PFSK-1 (cell line): ENCODE measurements at regions not wholly inside any gene's neighbourhood (a gene's known extent, or its start where the extent isn't known, plus 50 kb on each side); places are given as distances from the start of the nearest gene placed in this dataset.

Source experiments
- FOXP2 ChIP-seq: optimal IDR thresholded peaks from 2 replicates; pipeline ENCODE3; 2011; ENCODE audit warnings: borderline replicate concordance, control low read depth, inconsistent platforms; ENCODE audit not compliant: insufficient read depth; ENCODE audit errors: extremely low read length, extremely low read depth
- POLR2AphosphoS5 ChIP-seq: IDR thresholded peaks from 2 replicates; pipeline ENCODE4 v1.6.1; 2012; ENCODE audit warnings: low read depth, mild to moderate bottlenecking, control low read depth, low read length, moderate library complexity
- REST ChIP-seq, 2 experiments: IDR thresholded peaks; 2 replicates each; pipeline versions ENCODE4 v1.6.1 to v1.8.0; 2011 to 2012; ENCODE audit warnings: low read depth in 2 of 2, low read length in 2 of 2, control low read depth in 1 of 2, inconsistent platforms in 1 of 2, mild to moderate bottlenecking in 1 of 2, moderate library complexity in 1 of 2; ENCODE audit not compliant: insufficient read depth in 1 of 2
- SIN3A ChIP-seq: IDR thresholded peaks from 2 replicates; pipeline ENCODE4 v1.6.1; 2012; ENCODE audit warnings: mild to moderate bottlenecking, low read length, moderate library complexity, borderline replicate concordance; ENCODE audit not compliant: insufficient read depth
- TAF1 ChIP-seq: IDR thresholded peaks from 2 replicates; pipeline ENCODE4 v1.6.1; 2012; ENCODE audit warnings: low read length, control low read depth, borderline replicate concordance; ENCODE audit not compliant: insufficient read depth

DNA sequence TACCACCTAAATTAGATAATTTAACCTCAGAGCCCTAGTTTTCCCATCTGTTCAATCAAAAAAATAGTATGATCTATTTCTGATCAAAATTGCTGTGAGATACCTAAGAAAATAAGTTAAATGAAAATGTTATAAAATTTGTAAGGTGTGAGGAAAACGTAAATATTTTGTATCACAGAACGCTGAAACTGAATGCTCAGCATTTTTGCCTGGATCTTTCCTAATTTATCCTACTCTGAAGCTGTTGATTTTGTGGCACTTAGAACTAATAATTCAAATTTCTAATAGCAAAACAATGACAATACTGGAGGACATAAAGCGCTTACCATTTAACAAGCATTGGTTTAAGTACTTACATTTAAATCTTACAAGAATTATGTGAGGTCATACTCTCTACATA is 674.2 kb downstream of the FAM181B start:
- no peak for TF ChIP-seq TAF1
- TF ChIP-seq POLR2AphosphoS5 = no peak
- TF ChIP-seq FOXP2 = no peak
- no peak for TF ChIP-seq SIN3A
- TF ChIP-seq REST (IDR thresholded peaks at IDR 0.05; ENCODE audit: insufficient read depth in 1 of 2, low read depth in 2 of 2, low read length in 2 of 2) = no peak

- no peak for TF ChIP-seq POLR2AphosphoS5
- no peak for TF ChIP-seq FOXP2
- TF ChIP-seq TAF1 = no peak
- no peak for TF ChIP-seq REST (IDR thresholded peaks at IDR 0.05; ENCODE audit: insufficient read depth in 1 of 2, low read depth in 2 of 2, low read length in 2 of 2)
- TF ChIP-seq SIN3A = no peak
Measured at GRCh38 chr11:82056450-82056849, 677.2 kb downstream of the FAM181B start.

DNA sequence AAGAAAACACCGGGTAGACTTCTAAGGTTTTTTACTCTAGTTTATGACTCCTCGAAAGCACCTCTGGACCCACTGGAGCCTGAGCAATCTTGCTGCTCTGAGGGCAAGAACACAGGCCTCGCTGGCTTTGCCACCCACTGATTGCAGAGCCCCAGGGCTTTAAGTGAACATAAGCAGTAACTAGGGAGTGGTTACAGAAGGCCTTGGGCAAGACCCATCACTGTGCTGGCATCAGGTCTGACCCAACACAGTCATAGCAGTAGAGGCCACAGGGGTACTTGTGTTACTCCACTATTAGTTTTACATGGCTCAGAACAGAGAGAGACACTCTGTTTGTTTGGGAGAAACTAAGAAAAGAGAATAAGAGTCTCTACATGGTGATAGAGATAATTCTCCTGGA is 684.5 kb downstream of the FAM181B start:
- TF ChIP-seq TAF1 = no peak
- TF ChIP-seq POLR2AphosphoS5 = no peak
- no peak for TF ChIP-seq REST (IDR thresholded peaks at IDR 0.05; ENCODE audit: insufficient read depth in 1 of 2, low read depth in 2 of 2, low read length in 2 of 2)
- no peak for TF ChIP-seq FOXP2
- no peak for TF ChIP-seq SIN3A

- TF ChIP-seq SIN3A (no peak), POLR2AphosphoS5 (no peak), REST (IDR thresholded peaks at IDR 0.05; ENCODE audit: insufficient read depth in 1 of 2, low read depth in 2 of 2, low read length in 2 of 2) (no peak), FOXP2 (no peak), TAF1 (no peak)
Measured at GRCh38 chr11:82047200-82047599, 686.5 kb downstream of the FAM181B start.

DNA sequence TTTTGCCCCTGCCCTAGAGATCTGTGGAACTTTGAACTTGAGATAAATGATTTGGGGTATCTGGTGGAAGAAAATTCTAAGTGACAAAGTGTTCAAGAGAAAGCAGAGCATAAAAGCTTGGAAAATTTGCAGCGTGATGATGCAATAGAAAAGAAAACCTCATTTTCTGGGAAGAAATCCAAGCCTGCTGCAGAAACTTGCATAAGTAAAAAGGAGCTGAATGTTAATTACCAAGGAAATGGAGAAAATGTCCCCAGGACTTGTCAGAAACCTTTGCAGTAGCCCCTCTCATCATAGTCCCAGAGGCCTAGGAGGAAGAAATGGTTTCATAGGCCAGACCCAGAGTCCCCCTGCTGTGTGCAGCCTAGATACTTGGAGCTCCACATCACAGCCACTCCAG is 686.9 kb downstream of the FAM181B start:
- no peak for TF ChIP-seq TAF1
- TF ChIP-seq SIN3A = no peak
- no peak for TF ChIP-seq FOXP2
- TF ChIP-seq REST (IDR thresholded peaks at IDR 0.05; ENCODE audit: insufficient read depth in 1 of 2, low read depth in 2 of 2, low read length in 2 of 2) = no peak
- TF ChIP-seq POLR2AphosphoS5 = no peak
